A549 (cell line): ENCODE measurements at regions not wholly inside any gene's neighbourhood (a gene's known extent, or its start where the extent isn't known, plus 50 kb on each side); places are given as distances from the start of the nearest gene placed in this dataset.
"Not testable (repeated sequence)": the region's sequence is repeated elsewhere in the genome, so short reads cannot be mapped to it uniquely, and the experiment has no call there.

ENCODE experiments used
- ATAC-seq, 2 experiments: fragments of 200-7000 bp in 1 of 2; fragments of >200 bp in 1 of 2; cut with Nextera tagmentation in 1 of 2; cut with Tn5 transposase in 1 of 2; 3 replicates each; pipeline versions ENCODE4 v1.8.0 to v1.9.1; 2018 to 2020; ENCODE audit warnings: mild to moderate bottlenecking in 1 of 2, moderate library complexity in 1 of 2
- CTCF ChIA-PET: fragments of 300-600 bp; sonication (Branson Sonifier 250); formaldehyde crosslinking; extraction: SDS; loops from one replicate; lab custom pipeline; 2021; ENCODE audit warnings: antibody characterized with exemption, inconsistent platforms; lab: Yijun Ruan, JAX
- POLR2A ChIA-PET: fragments of 350-600 bp; formaldehyde crosslinking; extraction: SDS; loops from one replicate; lab custom pipeline; 2021; ENCODE audit warnings: antibody characterized with exemption, inconsistent platforms; lab: Yijun Ruan, JAX
- DNase-seq, 2 experiments: peaks; one replicate each; pipeline versions ENCODE4 v3.0.0 to v3.0.0-alpha.2; 2011 to 2016; ENCODE audit warnings: low read depth in 1 of 2, low spot score in 1 of 2
- FAIRE-seq: peaks from 2 replicates; lab custom pipeline; 2011; peaks lifted over from hg19 to GRCh38; lab: Jason Lieb, UNC
- H3K27ac ChIP-seq, 2 experiments: fragments of >200 bp; sonication (Bioruptor Twin); formaldehyde crosslinking; 3 replicates each; pipeline ENCODE4 v1.5.1; 2016 to 2017
- H3K4me1 ChIP-seq: fragments of >200 bp; sonication (Bioruptor Twin); formaldehyde crosslinking; 3 replicates; pipeline ENCODE4 v1.6.1; 2016
- H3K4me2 ChIP-seq: fragments of >200 bp; sonication (Bioruptor Twin); formaldehyde crosslinking; 3 replicates; pipeline ENCODE4 v1.6.1; 2016
- H3K4me3 ChIP-seq: fragments of >200 bp; sonication (Bioruptor Twin); formaldehyde crosslinking; 3 replicates; pipeline ENCODE4 v1.5.1; 2016
- H3K9me3 ChIP-seq: fragments of >200 bp; sonication (Bioruptor Twin); formaldehyde crosslinking; 3 replicates; pipeline ENCODE4 v1.6.1; 2016
- EP300 ChIP-seq, 2 experiments: fragments of >200 bp; sonication (Bioruptor Twin); formaldehyde crosslinking; IDR thresholded peaks; 2 replicates in 1 of 2; 3 replicates in 1 of 2; pipeline ENCODE4 v1.6.1; 2016 to 2017
- FOSL2 ChIP-seq, 2 experiments: fragments of 450-650 bp in 1 of 2; fragments of >200 bp in 1 of 2; sonication (Bioruptor Twin) in 1 of 2; formaldehyde crosslinking; IDR thresholded peaks; 2 replicates each; pipeline versions ENCODE4 v1.5.0 to v1.6.1; 2016 to 2020; ENCODE audit warnings: mild to moderate bottlenecking in 1 of 2, moderate library complexity in 1 of 2
- JUNB ChIP-seq: fragments of >200 bp; sonication (Bioruptor Twin); formaldehyde crosslinking; IDR thresholded peaks from 2 replicates; pipeline ENCODE4 v1.6.1; 2016
- KDM1A ChIP-seq: fragments of 200-600 bp; sonication (generic); IDR thresholded peaks from 2 replicates; pipeline ENCODE4 v1.6.1; 2016; ENCODE audit warnings: low read depth, mild to moderate bottlenecking
- MAFK ChIP-seq: fragments of 450-650 bp; IDR thresholded peaks from 2 replicates; pipeline ENCODE4 v1.6.1; 2014; ENCODE audit not compliant: partially characterized antibody
- NFE2L2 ChIP-seq: fragments of 150-350 bp; conservative IDR thresholded peaks from 2 replicates; pipeline ENCODE4 v1.6.1; 2014; ENCODE audit warnings: low read length
- RCOR1 ChIP-seq: fragments of 150-350 bp; IDR thresholded peaks from 2 replicates; pipeline ENCODE4 v1.6.1; 2014; ENCODE audit warnings: antibody characterized with exemption, low read length, low read depth
- RNF2 ChIP-seq: fragments of 200-600 bp; sonication (generic); IDR thresholded peaks from 2 replicates; pipeline ENCODE4 v1.6.1; 2016; ENCODE audit warnings: low read depth, mild to moderate bottlenecking, antibody characterized with exemption, moderate library complexity, borderline replicate concordance
- SMC3 ChIP-seq: fragments of >200 bp; sonication (Bioruptor Twin); formaldehyde crosslinking; IDR thresholded peaks from 3 replicates; pipeline ENCODE4 v1.6.1; 2018; ENCODE audit warnings: inconsistent platforms
- TP53 ChIP-seq: fragments of 250-450 bp; sonication (Bioruptor Pico); IDR thresholded peaks from 2 replicates; pipeline ENCODE4 v1.5.0; 2021; ENCODE audit warnings: mild to moderate bottlenecking, moderate library complexity
- WGBS: methylation state at CpG from one replicate; pipeline ENCODE4 v1.1.6; 2017; ENCODE audit errors: missing lambda C conversion rate; 5-methylcytosine and 5-hydroxymethylcytosine counted together
- TF ChIP-seq, protein P1 (sequence below): fragments of >200 bp; sonication (Bioruptor Twin); formaldehyde crosslinking; IDR thresholded peaks from 3 replicates; pipeline ENCODE4 v1.5.1; 2016
- TF ChIP-seq, protein P2 (sequence below): fragments of 250-450 bp; sonication (Bioruptor Pico); IDR thresholded peaks from 2 replicates; pipeline ENCODE4 v1.5.0; 2020; ENCODE audit warnings: low read depth, mild to moderate bottlenecking, moderate library complexity
- TF ChIP-seq, protein P3 (sequence below): fragments of >200 bp; sonication (Bioruptor Twin); formaldehyde crosslinking; IDR thresholded peaks from 2 replicates; pipeline ENCODE4 v1.6.1; 2016
- TF ChIP-seq, protein P4 (sequence below): fragments of 450-650 bp; IDR thresholded peaks from 2 replicates; pipeline ENCODE4 v1.6.1; 2014; ENCODE audit warnings: antibody characterized with exemption
- TF ChIP-seq, protein P5 (sequence below): fragments of 150-350 bp; IDR thresholded peaks from 2 replicates; pipeline ENCODE4 v1.6.1; 2014; ENCODE audit warnings: low read depth, mild to moderate bottlenecking, low read length
- TF ChIP-seq, protein P6 (sequence below): IDR thresholded peaks from 2 replicates; pipeline ENCODE4 v1.6.1; 2012; ENCODE audit warnings: low read depth, borderline replicate concordance

DNA sequence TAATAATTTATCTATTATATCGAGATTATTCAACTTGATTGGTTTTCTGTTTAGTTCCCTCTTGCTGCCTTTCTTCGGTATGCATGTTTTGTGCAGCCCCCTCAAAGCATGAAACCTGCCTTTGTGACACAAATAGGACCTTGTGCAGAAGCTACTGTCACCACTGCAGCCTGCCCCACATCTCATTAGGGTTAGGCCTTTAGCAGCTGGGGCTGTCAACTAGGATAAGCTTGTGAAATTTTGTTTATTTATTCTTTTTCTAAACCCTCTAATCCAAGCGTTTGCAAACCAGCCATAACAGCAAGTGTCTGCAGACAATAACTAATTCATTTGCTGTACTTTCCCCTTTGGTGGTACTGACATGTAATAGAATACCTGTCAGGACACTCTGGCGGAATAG, 258.9 kb downstream of the RCHY1 start:
- 61% methylated on average over 4 of the region's 4 CpGs for WGBS
- FAIRE-seq = no peak
- ChIA-PET CTCF (no interaction called here), POLR2A (no interaction called here)
- no peak overlapping the region for H3K4me3 ChIP-seq
- no peaks in the 10 kb centered on the region for H3K9me3 ChIP-seq
- no peak overlapping the region for H3K27ac ChIP-seq
- TF ChIP-seq, protein P1, sequence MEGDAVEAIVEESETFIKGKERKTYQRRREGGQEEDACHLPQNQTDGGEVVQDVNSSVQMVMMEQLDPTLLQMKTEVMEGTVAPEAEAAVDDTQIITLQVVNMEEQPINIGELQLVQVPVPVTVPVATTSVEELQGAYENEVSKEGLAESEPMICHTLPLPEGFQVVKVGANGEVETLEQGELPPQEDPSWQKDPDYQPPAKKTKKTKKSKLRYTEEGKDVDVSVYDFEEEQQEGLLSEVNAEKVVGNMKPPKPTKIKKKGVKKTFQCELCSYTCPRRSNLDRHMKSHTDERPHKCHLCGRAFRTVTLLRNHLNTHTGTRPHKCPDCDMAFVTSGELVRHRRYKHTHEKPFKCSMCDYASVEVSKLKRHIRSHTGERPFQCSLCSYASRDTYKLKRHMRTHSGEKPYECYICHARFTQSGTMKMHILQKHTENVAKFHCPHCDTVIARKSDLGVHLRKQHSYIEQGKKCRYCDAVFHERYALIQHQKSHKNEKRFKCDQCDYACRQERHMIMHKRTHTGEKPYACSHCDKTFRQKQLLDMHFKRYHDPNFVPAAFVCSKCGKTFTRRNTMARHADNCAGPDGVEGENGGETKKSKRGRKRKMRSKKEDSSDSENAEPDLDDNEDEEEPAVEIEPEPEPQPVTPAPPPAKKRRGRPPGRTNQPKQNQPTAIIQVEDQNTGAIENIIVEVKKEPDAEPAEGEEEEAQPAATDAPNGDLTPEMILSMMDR = no peak
- TF ChIP-seq RNF2 (no peak), SMC3 (no peak), NFE2L2 (no peak), MAFK (no peak), FOSL2 (IDR thresholded peaks at IDR 0.05) (no peak), FOSL2 (CRISPR knock-in tag; IDR thresholded peaks at IDR 0.05) (no peak), JUNB (no peak), EP300 (IDR thresholded peaks at IDR 0.05) (no peak)
- TF ChIP-seq, protein P2, sequence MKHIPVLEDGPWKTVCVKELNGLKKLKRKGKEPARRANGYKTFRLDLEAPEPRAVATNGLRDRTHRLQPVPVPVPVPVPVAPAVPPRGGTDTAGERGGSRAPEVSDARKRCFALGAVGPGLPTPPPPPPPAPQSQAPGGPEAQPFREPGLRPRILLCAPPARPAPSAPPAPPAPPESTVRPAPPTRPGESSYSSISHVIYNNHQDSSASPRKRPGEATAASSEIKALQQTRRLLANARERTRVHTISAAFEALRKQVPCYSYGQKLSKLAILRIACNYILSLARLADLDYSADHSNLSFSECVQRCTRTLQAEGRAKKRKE (CRISPR knock-in tag) = no peak
- TF ChIP-seq, protein P3, sequence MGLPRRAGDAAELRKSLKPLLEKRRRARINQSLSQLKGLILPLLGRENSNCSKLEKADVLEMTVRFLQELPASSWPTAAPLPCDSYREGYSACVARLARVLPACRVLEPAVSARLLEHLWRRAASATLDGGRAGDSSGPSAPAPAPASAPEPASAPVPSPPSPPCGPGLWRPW = no peak
- TF ChIP-seq, protein P4, sequence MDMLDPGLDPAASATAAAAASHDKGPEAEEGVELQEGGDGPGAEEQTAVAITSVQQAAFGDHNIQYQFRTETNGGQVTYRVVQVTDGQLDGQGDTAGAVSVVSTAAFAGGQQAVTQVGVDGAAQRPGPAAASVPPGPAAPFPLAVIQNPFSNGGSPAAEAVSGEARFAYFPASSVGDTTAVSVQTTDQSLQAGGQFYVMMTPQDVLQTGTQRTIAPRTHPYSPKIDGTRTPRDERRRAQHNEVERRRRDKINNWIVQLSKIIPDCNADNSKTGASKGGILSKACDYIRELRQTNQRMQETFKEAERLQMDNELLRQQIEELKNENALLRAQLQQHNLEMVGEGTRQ = no peak
- TF ChIP-seq, protein P5, sequence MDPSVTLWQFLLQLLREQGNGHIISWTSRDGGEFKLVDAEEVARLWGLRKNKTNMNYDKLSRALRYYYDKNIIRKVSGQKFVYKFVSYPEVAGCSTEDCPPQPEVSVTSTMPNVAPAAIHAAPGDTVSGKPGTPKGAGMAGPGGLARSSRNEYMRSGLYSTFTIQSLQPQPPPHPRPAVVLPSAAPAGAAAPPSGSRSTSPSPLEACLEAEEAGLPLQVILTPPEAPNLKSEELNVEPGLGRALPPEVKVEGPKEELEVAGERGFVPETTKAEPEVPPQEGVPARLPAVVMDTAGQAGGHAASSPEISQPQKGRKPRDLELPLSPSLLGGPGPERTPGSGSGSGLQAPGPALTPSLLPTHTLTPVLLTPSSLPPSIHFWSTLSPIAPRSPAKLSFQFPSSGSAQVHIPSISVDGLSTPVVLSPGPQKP = no peak
- no peak for DNase-seq
- H3K4me2 ChIP-seq = no peak overlapping the region
- H3K4me1 ChIP-seq = no peaks in the 10 kb centered on the region
- no peak for ATAC-seq

DNA sequence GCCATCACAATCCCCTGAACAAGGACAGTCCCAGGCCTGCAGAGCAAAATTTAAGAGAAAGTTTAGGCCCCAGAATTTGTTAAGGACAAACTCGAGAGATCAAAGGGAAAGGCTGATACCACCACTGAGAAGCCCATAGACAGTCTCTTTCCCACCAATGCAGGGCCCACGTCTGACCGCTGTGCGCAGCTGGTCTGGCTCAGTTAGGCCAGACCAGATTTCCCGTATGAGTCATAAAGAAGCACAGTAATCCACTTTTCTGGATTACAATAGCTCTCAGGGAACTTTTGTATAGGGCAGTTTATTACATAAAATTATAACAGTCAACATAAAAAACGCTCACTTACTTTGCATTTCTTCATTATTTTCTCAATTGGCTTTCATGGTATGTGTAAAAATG, 259.5 kb downstream of the RCHY1 start:
- ATAC-seq = no peak
- Histone ChIP-seq H3K4me2 (no peak overlapping the region), H3K4me1 (no peaks in the 10 kb centered on the region), H3K9me3 (no peaks in the 10 kb centered on the region), H3K27ac (no peak overlapping the region), H3K4me3 (no peak overlapping the region)
- no peak for DNase-seq
- ChIA-PET CTCF (no interaction called here), POLR2A (no interaction called here)
- TF ChIP-seq JUNB (no peak), RCOR1 (no peak), TP53 (CRISPR knock-in tag) (no peak), KDM1A (no peak)
- TF ChIP-seq, protein P6, sequence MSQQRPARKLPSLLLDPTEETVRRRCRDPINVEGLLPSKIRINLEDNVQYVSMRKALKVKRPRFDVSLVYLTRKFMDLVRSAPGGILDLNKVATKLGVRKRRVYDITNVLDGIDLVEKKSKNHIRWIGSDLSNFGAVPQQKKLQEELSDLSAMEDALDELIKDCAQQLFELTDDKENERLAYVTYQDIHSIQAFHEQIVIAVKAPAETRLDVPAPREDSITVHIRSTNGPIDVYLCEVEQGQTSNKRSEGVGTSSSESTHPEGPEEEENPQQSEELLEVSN = no peak
- no peak for FAIRE-seq
- 63% methylated on average over 6 of the region's 6 CpGs for WGBS

DNA sequence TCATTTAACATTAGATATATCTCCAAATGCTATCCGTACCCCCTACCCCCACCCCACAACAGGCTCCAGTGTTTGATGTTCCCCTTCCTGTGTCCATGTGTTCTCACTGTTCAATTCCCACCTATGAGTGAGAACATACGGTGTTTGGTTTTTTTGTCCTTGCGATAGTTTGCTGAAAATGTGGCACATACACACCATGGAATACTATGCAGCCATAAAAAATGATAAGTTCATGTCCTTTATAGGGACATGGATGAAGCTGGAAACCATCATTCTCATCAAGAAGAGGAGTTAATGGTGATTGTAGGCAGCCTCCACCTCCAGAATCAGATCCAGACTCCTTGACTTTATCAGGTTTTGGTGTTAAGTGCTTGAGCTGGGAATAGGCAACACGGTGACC, 261.1 kb downstream of the RCHY1 start:
- DNase-seq, H3K4me3 ChIP-seq, POLR2A ChIA-PET, H3K9me3 ChIP-seq, CTCF ChIA-PET, ATAC-seq, FAIRE-seq, H3K27ac ChIP-seq, H3K4me2 ChIP-seq, H3K4me1 ChIP-seq: not testable (repeated sequence)
- WGBS = 40% methylated on average over 4 of the region's 4 CpGs
